ENCODE measurements at regions not wholly inside any gene's neighbourhood (a gene's known extent, or its start where the extent isn't known, plus 50 kb on each side); places are given as distances from the start of the nearest gene placed in this dataset.

GRCh38 chr1:58367217-58367616 is 179.3 kb downstream of the OMA1 start:
- ATAC-seq, result no peak

DNA sequence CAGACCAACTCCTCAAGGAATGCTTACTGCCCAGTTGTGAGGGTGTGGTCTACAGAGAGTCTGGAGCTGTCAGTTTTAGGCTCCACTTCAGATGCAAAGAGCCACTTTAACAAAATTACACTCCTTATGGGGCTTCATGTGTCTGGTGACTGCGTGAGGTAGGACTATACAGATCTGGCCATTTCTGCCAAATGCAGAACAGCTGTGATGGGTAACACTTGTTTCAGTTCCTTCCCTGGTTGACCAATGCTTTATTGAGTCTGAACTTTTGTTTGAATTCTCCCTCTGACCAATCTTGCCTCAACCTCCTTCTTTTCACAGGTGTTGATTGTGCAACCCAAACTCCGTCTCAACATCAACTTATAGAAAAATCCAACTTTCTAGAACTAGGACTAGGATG is 181.2 kb downstream of the OMA1 start:
- ATAC-seq, result no peak

DNA sequence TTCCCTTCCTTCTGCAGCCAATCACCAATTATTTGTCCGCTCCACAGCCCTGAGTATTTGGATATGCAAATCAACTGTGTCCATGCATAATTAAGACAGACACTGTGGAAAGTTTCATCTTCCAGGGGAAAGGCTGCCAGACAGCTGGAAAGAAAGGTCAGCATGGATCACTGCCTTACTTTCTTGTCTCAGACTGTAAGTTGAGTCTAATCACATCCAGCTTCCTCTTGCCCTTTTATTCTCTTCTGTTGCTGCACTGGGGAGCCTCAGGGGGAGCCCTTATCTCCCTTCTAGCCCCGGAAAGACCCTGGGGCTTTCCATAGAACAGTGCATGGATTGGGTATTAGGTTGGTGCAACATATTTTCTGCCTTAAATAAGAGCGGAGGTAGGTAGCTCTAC is 182.9 kb downstream of the OMA1 start:
- no peak for ATAC-seq

DNA sequence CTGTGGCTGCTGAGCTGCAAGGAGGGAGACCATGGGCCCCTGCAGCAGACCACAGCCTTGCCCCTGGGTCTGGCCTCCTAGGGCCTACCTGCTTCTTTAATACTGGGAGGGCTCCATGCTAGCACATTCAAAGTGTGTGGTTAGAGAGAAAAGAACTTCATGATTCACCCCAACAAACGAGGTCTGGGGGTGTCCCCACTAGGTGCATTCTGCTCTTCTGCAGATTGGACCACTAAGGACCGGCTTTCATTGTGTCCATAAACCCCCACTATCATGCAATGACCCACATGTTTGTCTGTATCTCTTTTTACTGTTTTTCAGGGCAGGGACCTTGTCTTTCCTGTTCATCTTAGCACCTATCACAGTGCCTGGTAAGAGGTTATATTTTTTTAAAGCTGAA is 185.4 kb downstream of the OMA1 start:
- ATAC-seq, result no peak

GRCh38 chr1:58358346-58358745 is 188.2 kb downstream of the OMA1 start:
- ATAC-seq, result no peak

- ATAC-seq, result no peak
Observed at GRCh38 chr1:58356402-58356801, 190.1 kb downstream of the OMA1 start.

DNA sequence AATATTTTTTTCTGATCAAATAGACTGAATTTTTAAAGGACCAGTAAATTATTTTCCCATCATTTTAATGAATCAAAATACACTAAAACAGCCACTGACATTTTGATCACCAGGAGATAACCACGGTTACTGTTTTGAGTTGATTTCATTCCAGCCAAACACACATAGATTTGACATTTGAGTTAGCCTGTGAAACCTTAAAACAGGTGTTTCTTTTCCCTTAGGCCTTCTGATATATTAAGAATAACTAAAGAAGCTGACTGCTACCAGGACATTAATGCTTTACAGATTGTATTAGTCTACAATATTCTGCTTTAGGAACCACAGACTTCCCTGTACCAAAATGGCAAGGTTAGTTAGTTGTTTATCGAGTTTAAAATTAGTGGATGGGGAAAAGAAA is 193.4 kb downstream of the OMA1 start:
- ATAC-seq, result no peak

DNA sequence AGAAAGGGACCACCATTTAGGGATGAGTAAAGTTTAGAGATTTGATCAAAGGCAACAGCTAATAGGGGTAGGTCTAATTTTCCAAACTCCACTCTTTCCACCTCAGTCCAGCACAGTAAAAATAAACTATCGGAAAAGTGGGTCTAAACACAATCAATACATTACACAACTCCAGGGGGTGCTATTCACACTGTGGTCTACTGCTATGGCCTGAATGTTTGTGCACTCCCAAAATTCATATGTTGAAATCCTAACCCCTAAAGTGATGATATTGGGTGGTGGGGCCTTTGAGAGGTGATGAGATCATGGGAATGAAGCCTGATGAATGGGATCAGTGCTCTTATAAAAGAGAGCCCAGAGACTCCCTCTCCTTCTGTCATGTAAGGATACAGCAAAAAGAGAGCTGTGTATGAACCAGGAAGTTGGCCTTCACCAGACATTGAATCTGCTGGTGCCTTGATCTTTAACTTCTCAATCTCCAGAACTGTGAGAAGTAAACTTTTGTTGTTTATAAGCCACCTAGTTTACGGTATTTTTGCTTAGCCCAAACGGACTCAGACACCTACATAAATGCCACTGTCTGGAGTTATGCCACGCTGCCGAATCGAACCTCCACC is 193.9 kb downstream of the OMA1 start:
- ATAC-seq, result no peak

DNA sequence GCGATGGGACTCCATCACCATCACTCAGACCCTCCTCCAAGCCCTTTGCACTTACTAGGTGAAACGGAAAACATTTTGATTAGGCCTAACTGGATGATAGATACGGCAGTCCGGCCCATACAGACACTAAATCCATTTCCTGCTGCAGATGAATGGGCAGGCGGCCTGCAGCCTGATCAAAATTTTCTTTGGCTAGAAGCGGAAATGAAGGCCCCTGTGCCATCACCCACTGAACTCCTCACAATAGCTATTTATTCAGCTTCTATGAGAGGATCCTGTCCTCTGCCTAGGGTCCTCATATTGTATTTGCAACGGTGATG is 200.5 kb downstream of the OMA1 start:
- ATAC-seq, result no peak

- no peak for ATAC-seq
Observed at GRCh38 chr1:58345215-58346035, 201.1 kb downstream of the OMA1 start.

DNA sequence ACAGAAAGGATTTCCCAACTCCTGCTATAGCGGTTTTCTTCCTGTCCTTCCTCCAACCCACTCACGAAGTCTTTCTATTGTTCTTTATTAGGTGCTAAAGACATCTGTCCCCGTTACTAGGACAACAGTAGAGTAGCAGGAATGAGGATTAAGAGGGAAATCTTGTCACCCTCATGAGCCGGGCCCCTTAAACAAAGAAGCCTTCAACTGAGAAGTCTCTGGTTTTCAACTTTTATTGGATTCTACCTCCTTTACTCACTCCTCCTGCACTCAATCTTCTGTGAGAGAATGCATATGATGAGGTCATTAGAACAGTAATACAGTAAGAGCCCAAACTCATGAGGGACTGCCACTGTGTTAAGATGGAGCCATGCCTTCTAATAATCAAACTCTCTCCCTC is 206.3 kb downstream of the OMA1 start:
- no peak for ATAC-seq

DNA sequence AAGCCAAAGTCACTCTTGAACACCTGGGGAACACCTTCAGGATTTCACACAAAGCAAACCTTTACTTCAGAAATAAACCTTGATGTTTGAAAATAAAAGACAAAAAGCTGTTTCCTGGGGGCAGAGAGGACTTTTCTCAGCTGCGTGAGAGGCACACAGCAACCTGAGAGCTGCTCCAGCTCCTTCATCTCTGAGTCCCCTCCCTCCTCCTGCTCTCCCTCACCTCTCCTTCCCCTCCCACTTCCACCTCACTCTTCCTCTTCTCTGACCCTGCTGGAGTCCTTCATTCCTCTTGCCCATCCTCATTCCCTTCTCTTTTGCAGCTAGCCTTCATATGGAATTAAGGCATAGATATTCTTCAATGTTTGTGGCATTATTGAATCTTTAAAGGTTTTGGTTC is 208.4 kb downstream of the OMA1 start:
- no peak for ATAC-seq

DNA sequence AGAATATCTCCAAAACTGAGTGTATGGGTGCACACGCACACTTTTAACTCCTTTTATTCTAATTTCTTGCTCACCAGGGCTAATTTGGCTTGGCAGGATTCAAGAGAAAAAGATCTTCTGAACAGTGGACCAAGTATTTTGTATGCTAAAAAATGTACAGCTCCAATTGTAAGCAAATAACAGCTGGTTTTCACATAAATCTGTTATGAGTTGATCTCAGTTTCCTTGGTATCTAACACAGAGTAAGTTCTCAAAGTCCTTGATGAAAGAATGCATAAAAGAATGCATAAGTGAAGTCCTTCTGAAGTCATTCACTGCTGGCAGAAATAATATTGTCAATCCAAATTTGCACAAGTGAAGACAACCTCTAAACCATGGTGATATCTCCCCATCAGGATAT is 213.0 kb downstream of the OMA1 start:
- no peak for ATAC-seq

- no peak for ATAC-seq
Observed at GRCh38 chr1:58331156-58331555, 215.4 kb downstream of the OMA1 start.

GRCh38 chr1:58325866-58326265 is 220.7 kb downstream of the OMA1 start:
- ATAC-seq, result no peak

DNA sequence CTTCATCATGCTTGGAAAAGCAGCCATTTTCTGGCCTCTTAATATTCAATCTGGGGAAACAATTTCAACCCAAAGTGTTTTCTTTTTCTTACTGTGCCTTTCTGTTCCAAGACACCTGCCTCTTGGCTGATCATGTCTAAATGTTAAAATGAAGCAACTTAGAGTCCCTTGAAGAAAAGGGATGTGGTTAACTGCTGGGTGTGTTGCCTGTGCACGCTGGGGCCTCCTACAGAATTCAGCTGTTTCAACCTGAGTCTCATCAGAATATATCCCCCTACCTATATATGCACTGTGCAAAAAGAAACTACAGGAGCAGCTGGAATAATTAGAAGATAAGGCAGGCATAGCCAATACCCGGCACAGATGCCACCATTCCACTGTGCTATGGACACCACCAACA is 222.0 kb downstream of the OMA1 start:
- no peak for ATAC-seq

DNA sequence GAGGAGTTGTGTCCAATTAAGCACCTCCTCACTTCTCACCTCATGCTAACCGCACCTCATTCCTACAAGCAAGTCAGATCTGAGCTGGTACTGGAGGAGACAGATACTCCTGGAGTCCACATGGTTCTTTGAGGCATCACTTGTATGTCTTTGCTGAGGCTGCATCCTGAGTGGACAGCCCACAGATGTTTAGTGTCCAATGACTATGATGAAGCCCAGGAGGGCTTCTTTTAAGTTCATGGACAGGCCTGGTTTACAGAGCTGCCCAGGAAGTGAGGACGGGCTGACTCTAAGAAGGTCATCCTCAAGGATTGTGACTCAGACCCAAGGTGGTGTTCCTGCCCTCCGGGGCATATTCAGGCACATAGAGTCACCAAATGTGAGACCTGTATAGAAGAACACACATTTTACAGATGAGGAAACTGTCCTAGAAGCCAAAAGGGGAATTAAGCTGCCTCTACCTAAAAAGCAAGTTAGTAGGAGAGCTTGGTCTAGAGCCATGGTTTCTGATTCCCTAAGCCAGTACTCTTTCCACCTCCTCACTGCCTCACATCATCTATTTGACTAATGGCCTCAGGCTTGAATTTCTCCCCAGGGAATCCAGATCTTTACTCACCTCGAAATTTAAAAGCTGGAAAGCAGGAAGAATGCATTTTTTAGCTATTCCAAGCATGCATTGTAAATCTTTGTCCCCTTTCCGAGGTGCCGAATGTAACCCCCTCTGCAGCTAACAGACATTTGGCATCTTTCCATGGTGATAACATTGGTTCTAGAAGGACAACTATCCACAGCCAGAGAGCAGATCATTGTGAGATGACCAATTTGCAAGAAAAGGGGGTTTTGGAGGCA is 228.1 kb downstream of the OMA1 start:
- ATAC-seq, result no peak

- ATAC-seq, result no peak
Observed at GRCh38 chr1:58317694-58318093, 228.8 kb downstream of the OMA1 start.

DNA sequence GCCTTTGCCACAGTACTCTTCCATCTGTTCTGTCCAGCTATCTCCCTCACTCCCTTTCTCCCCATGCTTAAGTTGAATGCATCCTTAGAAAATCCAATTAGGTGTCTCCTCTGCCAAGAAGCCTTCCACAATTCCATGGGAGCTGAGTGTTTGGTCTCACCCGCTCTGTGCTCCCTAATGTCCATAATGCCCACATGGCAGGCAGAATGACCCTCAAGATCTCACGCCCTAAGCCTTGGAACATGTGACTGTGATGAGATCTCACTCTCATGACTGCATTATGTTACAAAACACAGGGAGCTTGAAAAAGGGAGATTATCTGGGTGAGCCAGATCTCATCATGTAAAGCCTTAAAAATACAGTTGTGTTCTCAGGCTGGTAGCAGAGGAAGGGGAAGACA is 229.4 kb downstream of the OMA1 start:
- ATAC-seq, result no peak

- ATAC-seq, result no peak
Observed at GRCh38 chr1:58316141-58316540, 230.4 kb downstream of the OMA1 start.

DNA sequence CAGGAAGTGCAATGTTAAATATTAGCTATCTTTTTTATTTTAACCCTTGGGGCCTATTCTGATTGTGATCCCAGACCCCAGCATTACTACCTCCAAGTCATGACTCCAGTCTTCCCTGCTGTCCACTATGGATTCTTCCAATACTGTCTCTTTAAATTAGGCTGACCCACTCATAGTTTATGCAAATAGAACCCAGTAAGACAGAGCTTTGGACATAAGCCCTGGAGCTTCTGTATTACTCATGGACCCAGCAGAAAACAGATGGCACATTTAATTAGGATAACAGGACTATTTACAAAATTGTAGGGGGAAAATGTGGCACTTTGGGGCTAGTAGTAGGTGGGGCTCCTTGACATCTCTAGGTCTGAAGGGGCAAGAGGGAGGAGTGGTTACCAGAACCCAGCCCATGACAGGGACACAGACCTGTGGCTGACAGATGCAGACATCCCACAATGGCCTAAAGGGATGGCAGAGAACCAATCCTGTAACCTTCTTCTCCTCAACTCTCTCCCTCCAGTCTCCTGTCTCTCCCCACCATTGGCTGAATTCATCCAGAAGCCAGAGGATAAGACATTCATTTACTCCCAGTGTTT is 233.5 kb downstream of the OMA1 start:
- no peak for ATAC-seq

DNA sequence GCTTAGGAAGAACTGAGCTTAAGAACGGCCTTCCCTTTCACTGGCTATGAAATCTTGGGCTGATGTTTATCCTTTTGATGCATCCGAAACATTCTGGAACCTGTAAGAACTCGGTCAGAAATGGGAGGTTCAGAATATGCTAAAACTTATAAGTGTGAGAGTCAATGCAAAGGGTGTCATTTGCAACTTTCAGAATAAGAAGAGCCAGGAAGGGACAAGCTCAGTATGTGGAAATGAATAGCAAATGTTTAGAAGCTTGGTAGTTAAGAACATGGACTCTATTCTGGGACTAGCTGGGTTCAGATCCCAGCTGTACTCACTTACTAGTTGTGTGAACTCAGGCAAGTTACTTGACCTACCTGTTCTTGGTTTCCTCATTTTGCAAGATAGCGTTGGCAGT is 234.1 kb downstream of the OMA1 start:
- no peak for ATAC-seq

DNA sequence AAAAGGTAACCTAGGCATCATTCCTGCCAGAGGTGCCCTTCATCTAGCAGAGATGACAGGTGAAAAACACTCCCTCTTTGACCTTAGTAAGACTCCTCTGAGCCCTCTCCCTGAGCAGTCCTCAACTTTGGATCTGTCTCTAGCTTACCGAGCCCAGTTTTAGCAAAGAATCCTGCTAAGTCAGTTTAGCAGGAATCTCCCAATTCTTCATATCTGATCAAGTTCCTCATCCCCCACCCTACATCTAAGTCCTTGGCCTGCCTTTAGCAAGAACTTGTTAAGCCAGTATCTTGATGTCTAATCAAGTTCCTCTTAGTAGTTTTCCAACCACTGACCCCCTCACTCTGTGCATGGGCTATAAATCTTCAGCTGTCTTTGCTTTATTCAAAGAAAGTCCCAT is 235.6 kb downstream of the OMA1 start:
- ATAC-seq, result no peak

GRCh38 chr1:58310469-58310868 is 236.1 kb downstream of the OMA1 start:
- ATAC-seq, result no peak
